ENCODE measurements at regions not wholly inside any gene's neighbourhood (a gene's known extent, or its start where the extent isn't known, plus 50 kb on each side); places are given as distances from the start of the nearest gene placed in this dataset.

DNA sequence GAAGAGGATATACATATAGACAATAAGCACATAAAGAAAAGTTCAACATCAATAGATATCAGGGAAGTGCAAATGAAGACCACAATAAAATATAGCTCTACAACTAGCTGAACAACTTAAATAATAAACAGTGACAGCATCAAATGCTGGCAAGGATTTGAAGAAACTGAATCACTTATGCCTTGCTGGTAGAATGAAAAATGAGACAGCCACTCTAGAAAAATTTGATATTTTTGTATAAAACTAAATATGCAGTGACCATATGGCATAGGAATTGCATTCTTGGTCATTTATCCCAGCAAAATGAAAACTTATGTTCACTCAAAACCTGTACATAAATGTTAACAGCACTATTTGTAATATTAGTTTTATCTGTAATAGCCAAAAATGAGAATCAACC lies 1102.0 kb downstream of the C4orf33 start:
- no peak for DNase-seq

DNA sequence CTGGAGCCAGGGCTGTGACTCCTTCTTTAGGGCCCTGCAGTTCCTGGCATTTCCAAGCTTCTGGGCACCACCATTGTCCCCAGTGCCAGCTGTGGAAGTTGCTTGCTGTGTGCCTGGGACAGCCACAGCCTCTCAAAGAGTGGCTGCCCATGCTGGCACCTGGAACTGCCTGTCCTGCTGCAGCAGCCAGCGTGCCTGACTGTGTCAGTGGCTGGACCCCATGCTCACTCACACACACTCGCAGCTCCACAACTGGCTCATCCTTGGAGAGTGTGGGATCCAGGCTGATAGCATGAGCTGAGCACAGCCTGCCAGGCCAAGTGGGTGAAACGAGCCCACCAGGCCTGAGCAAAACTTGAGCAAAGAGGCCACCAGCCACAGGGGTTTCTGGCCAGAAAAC lies 1107.6 kb downstream of the C4orf33 start:
- no peak for DNase-seq

GRCh38 chr4:130210864-130211263 lies 1114.9 kb downstream of the C4orf33 start:
- DNase-seq: no peak

GRCh38 chr4:130214268-130214667 lies 1118.3 kb downstream of the C4orf33 start:
- DNase-seq: no peak

GRCh38 chr4:130233377-130234047 lies 1137.6 kb downstream of the C4orf33 start:
- DNase-seq: no peak

- DNase-seq: no peak
Measured at GRCh38 chr4:130238121-130238520, 1142.2 kb downstream of the C4orf33 start.

- DNase-seq: no peak
Measured at GRCh38 chr4:130249002-130249401, 1153.0 kb downstream of the C4orf33 start.

- no peak for DNase-seq
Measured at GRCh38 chr4:130257271-130257670, 1161.3 kb downstream of the C4orf33 start.

DNA sequence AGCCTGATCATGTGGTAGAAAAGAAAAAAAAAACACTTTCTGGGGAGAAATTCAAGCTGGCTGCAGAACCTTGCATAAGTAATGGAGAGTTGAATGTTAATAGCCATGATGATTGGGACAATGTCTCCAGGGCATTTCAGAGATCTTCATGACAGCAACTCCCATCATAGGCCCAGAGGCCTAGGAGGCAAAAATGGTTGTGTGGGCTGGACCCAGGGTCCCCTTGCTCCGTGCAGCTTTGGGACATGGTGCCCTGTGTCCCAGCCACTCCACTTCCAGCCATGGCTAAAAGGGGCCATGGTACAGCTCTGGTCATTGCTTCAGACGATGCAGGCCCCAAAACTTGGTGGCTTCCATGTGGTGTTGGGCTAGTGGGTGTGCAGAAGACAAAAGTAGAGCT lies 1170.9 kb downstream of the C4orf33 start:
- DNase-seq: no peak

GRCh38 chr4:130288576-130288975 lies 1192.6 kb downstream of the C4orf33 start:
- no peak for DNase-seq

- DNase-seq: no peak
Measured at GRCh38 chr4:130293692-130294091, 1197.7 kb downstream of the C4orf33 start.

GRCh38 chr4:130296448-130296847 lies 1200.5 kb downstream of the C4orf33 start:
- DNase-seq: no peak

DNA sequence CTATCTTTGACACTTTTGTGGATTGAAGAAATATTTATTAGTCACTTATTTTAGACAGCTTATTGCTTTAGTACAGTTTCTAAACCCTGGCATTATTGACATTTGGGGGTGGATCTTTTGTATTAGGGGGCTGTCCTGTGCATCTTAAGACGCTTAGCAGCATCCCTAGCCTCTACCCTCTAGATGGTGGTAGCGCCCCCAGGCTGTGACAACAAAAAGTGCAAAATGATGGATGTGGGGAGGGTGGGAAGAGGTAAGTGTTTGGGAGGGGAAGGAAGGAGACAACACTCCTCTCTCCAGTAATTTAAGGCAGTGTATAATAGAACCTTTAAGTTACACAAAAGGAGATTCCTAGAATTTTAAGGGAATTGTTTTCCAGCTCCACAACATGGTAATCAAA lies 1210.6 kb downstream of the C4orf33 start:
- no peak for DNase-seq

DNA sequence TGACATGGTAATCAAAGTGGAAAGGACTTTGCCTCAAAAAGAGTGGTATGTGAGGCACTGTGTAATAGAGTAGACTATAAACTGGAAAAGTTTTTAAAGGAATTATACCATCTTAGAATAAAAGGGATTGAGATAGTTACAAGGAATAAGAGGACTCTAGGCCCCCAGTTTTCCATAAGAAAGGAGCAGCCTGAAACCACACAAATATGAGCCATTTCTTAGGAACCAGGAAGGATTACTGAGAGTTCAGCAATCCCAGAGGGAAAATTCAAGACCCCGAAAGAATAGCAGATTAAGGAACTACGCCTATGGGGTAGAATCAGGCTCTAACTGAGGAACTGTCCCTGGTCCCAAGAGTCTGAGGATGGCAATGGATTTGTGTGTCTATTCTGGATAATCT lies 1213.3 kb downstream of the C4orf33 start:
- DNase-seq: no peak

- DNase-seq: no peak
Measured at GRCh38 chr4:130322439-130322838, 1226.5 kb downstream of the C4orf33 start.

GRCh38 chr4:130329036-130329435 lies 1233.1 kb downstream of the C4orf33 start:
- DNase-seq: no peak

- no peak for DNase-seq
Measured at GRCh38 chr4:130333241-130333759, 1237.3 kb downstream of the C4orf33 start.

- no peak for DNase-seq
Measured at GRCh38 chr4:130335417-130336194, 1239.7 kb downstream of the C4orf33 start.

GRCh38 chr4:130336585-130337217 lies 1240.7 kb downstream of the C4orf33 start:
- no peak for DNase-seq

DNA sequence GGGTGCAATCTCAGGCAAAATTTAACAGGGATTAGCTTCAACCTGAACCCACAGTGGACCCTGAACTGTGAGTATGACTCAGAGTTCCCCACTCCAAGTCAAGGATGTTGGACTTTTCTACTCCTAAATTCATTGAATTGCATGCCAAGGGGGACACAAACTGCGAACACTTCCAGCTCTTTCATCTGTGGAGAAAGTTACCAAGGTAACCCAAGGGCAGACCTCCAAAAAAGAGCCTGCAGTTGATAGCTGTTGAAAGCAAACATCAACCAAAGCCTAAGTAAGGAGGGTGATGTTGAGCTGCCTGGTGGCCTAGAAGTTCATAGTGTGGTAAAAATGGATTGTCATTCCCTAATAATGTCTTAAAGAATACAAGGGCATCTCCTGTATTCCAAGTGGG lies 1242.9 kb downstream of the C4orf33 start:
- no peak for DNase-seq

GRCh38 chr4:130349745-130350144 lies 1253.8 kb downstream of the C4orf33 start:
- DNase-seq: no peak

GRCh38 chr4:130356873-130357272 lies 1260.9 kb downstream of the C4orf33 start:
- DNase-seq: no peak

DNA sequence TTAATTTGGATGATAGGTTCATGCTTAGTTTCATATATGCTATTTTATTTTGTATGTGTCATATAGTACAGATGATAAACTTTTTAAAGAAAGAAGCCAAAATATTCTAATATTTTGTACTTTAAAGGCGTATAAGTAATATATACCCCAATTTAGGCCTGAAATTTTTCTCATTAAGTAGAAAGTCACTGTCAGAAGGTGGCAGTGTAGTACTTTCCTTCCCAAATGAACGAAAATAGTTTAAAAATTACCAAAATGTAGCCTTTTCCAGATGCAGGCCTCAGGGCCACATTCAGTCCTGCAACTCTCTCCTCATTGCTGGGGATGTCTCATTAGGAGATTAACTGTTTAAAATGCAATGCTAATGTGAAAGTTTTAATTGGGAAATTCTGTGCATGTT lies 1263.6 kb downstream of the C4orf33 start:
- DNase-seq: no peak

DNA sequence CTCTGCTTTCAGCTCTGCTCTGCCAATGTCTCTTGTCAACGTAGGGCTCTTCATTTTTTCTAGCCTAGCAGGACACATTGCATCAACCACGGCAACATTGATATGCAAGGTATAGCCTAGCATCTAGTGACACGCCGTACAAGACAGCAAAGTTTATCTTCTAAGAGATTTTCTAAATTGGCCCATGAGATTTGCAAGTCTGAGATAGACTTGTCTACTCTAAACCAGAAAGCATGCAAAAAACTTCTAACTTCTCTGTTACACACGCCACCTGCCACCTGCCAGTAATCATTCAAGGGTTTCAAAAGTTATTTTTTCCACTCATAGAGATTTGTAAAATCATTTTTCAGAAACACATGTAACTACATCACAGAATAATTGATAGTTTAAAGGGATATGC lies 1265.7 kb downstream of the C4orf33 start:
- no peak for DNase-seq

Measured in activated CD4-positive, CD25-positive, alpha-beta regulatory T cell (primary cell).